22Rv1 (cell line): ENCODE measurements at regions not wholly inside any gene's neighbourhood (a gene's known extent, or its start where the extent isn't known, plus 50 kb on each side); places are given as distances from the start of the nearest gene placed in this dataset.

ENCODE experiments used
- CTCF ChIP-seq: fragments of 450-650 bp; IDR thresholded peaks from 2 replicates; pipeline ENCODE4 v1.5.1; 2017; ENCODE audit warnings: mild to moderate bottlenecking
- ZFX ChIP-seq: fragments of 450-650 bp; IDR thresholded peaks from 2 replicates; pipeline ENCODE4 v1.6.1; 2017; ENCODE audit warnings: antibody characterized with exemption, borderline replicate concordance

GRCh38 chr7:24050991-24051560 lies 232.9 kb upstream of the NPY start:
- TF ChIP-seq ZFX (no peak), CTCF (no peak)
